Lower lobe of right lung (tissue), 2 donors: ENCODE measurements at regions not wholly inside any gene's neighbourhood (a gene's known extent, or its start where the extent isn't known, plus 50 kb on each side); places are given as distances from the start of the nearest gene placed in this dataset.

ENCODE experiments used
- ATAC-seq, 2 donors: fragments of 200-7000 bp; cut with Tn5 transposase; one replicate each; pipeline ENCODE4 v1.9.1; 2020 to 2022; ENCODE audit warnings: mild to moderate bottlenecking in 2 of 2, moderate library complexity in 2 of 2
- DNase-seq: peaks from one replicate; pipeline ENCODE4 v3.0.0-alpha.2; 2020
- H3K27ac ChIP-seq: fragments of 200-600 bp; one replicate; pipeline ENCODE4 v1.8.0; 2022
- H3K27me3 ChIP-seq: fragments of 200-600 bp; one replicate; pipeline ENCODE4 v1.8.0; 2022; ENCODE audit warnings: low read depth
- H3K36me3 ChIP-seq: fragments of 200-600 bp; one replicate; pipeline ENCODE4 v1.8.0; 2022; ENCODE audit warnings: mild to moderate bottlenecking
- H3K4me1 ChIP-seq: fragments of 200-600 bp; one replicate; pipeline ENCODE4 v1.8.0; 2022
- H3K4me3 ChIP-seq: fragments of 200-600 bp; one replicate; pipeline ENCODE4 v1.8.0; 2022; ENCODE audit warnings: mild to moderate bottlenecking
- H3K9me3 ChIP-seq: fragments of 200-600 bp; one replicate; pipeline ENCODE4 v1.8.0; 2022
- intact Hi-C: fragments of 100-400 bp; cut with DNase I; formaldehyde crosslinking; loops from one replicate; pipeline ENCODE4 v1.11.0; 2022
- TF ChIP-seq, protein P1 (sequence below): fragments of 200-600 bp; IDR thresholded peaks from one replicate; pipeline ENCODE4 v1.8.0; 2022; ENCODE audit warnings: antibody characterized with exemption, mild to moderate bottlenecking
- donor health status: DM: no; HTN: yes; CAD: no; lungs with severe emphysema.

DNA sequence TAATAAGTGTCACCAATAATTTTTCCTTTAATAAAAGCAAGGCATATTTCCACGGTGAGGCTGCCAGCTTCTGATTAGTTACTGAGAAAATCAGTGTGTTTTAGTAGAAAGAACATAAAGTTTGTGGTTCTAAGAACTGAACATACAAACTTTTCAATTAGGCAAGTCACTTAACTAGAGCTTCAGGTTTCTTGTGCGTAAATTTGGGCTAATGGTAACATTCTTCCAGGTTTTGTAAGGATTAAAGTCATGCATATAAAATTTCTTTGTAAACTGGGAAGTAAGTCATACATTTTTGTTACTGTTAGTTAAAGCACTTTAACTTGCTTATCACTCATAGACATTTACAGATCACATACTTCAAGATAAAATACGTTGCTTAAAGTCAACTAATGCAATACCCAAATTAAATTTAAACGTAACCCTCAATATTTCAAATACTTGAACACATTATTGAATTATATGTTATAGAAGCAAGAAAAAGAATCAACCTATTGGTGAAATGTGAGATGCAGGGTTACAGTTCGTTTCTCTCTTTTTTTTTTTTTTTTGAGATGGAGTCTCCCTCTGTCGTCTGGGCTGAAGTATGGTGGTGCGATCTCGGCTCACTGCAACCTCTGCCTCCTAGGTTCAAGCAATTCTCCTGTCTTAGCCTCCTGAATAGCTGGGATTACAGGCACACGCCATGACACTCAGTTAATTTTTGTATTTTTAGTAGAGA lies 327.3 kb upstream of the NOX3 start:
- no peaks in the 10 kb centered on the region for H3K27me3 ChIP-seq
- DNase-seq (no peak), ATAC-seq (no peak)
- H3K9me3 ChIP-seq = no peaks in the 10 kb centered on the region
- no peak overlapping the region for H3K4me3 ChIP-seq
- TF ChIP-seq, protein P1, sequence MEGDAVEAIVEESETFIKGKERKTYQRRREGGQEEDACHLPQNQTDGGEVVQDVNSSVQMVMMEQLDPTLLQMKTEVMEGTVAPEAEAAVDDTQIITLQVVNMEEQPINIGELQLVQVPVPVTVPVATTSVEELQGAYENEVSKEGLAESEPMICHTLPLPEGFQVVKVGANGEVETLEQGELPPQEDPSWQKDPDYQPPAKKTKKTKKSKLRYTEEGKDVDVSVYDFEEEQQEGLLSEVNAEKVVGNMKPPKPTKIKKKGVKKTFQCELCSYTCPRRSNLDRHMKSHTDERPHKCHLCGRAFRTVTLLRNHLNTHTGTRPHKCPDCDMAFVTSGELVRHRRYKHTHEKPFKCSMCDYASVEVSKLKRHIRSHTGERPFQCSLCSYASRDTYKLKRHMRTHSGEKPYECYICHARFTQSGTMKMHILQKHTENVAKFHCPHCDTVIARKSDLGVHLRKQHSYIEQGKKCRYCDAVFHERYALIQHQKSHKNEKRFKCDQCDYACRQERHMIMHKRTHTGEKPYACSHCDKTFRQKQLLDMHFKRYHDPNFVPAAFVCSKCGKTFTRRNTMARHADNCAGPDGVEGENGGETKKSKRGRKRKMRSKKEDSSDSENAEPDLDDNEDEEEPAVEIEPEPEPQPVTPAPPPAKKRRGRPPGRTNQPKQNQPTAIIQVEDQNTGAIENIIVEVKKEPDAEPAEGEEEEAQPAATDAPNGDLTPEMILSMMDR = no peak
- no peaks in the 10 kb centered on the region for H3K36me3 ChIP-seq
- intact Hi-C loops = no loop called here
- no peaks in the 10 kb centered on the region for H3K4me1 ChIP-seq
- no peak overlapping the region for H3K27ac ChIP-seq

DNA sequence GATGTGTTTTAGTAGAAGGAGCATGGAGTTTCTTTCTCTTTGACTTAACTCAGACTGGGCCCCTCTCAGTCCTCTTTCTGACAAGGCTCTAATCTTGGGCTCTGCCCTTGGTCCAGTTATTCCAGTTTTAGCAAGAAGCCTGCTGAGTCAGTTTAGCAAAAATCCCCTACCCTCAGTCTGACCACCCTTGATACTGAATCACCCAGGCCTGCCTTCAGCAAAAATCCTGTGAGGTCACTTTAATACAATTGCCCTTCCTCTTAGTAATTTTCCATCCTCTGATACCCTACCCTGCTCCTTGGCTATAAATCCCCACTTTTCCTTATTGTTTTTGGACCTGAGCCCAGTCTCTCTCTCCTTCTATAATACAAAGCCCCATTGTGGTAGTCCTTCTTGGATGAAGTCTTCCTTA lies 326.7 kb upstream of the NOX3 start:
- ATAC-seq = peak in 1 of 2 donors; percentile 54
- no peaks in the 10 kb centered on the region for H3K27me3 ChIP-seq
- TF ChIP-seq, protein P1 = no peak
- intact Hi-C loops = no loop called here
- H3K4me3 ChIP-seq = no peak overlapping the region
- DNase-seq = no peak
- H3K27ac ChIP-seq = no peak overlapping the region
- H3K9me3 ChIP-seq = no peaks in the 10 kb centered on the region
- H3K4me1 ChIP-seq = no peaks in the 10 kb centered on the region
- no peaks in the 10 kb centered on the region for H3K36me3 ChIP-seq

DNA sequence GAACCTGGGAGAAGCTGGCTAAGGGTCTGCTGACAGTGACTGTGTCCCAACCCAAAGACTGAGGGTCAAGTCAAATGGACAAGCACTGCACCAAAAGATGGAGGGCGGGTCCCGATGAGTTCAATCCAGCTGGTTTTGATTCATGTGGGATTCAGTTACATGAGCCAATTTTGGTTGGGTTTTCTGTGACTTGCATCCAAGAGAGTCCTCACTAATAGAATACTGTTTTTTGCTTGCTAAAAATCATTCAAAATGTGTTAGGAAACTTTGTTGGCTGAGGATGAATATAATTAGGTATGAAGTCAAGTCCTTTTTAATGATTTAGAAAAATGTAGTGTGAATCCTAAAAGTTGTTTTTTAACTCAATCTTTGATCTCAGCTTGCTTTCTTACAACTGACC lies 323.8 kb upstream of the NOX3 start:
- no peak for DNase-seq
- Histone ChIP-seq H3K27me3 (no peaks in the 10 kb centered on the region), H3K27ac (no peak overlapping the region), H3K36me3 (no peaks in the 10 kb centered on the region), H3K9me3 (no peaks in the 10 kb centered on the region), H3K4me3 (no peak overlapping the region), H3K4me1 (no peaks in the 10 kb centered on the region)
- ATAC-seq = no peak
- TF ChIP-seq, protein P1 = no peak
- intact Hi-C loops = no loop called here

DNA sequence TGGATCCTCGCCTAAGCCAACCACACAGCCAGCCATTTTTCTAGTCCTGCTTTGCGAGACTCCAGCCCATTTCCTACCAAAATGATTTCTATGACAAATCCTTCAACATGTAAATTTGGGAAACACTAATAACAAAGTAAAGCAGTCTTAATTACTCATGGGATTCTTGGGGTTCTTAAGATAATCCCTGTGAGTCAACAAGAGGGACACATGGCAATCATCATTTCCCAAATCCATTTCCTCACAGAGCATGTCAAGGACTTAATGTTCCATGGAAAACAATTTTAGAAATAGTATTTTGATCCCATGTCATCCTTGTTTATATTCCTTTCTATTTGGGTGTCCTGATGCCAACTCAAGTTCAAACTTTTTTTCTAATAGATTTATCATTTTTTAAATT lies 322.7 kb upstream of the NOX3 start:
- no peaks in the 10 kb centered on the region for H3K4me1 ChIP-seq
- no peaks in the 10 kb centered on the region for H3K27me3 ChIP-seq
- DNase-seq = no peak
- H3K4me3 ChIP-seq = no peak overlapping the region
- H3K9me3 ChIP-seq = no peaks in the 10 kb centered on the region
- H3K27ac ChIP-seq = no peak overlapping the region
- intact Hi-C loops = no loop called here
- no peak for ATAC-seq
- TF ChIP-seq, protein P1 = no peak
- H3K36me3 ChIP-seq = no peaks in the 10 kb centered on the region

DNA sequence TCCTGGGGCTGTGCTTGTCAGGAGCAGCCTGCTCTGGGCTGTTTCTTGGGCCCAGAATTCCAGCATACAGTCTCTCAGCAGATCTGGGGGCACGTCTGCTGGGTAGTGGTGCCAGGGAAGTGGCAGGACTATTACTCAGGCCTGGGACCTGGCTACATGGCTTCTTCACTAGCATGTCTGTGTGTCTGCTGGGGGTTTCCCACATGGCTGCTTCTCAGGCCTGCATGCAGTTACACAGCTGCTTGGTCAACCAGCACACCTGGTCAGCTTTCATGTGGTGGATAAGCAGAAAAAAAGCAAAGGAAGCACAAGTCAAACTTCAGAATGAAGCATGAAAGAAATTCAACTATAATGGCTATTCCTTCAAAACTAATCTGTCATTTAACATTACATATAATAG lies 316.2 kb upstream of the NOX3 start:
- ATAC-seq (no peak), DNase-seq (no peak)
- no peaks in the 10 kb centered on the region for H3K27me3 ChIP-seq
- TF ChIP-seq, protein P1 = no peak
- no peaks in the 10 kb centered on the region for H3K4me1 ChIP-seq
- H3K27ac ChIP-seq = no peak overlapping the region
- intact Hi-C loops = no loop called here
- H3K9me3 ChIP-seq = peaks cover 7% of the 10 kb centered on the region
- H3K4me3 ChIP-seq = no peak overlapping the region
- H3K36me3 ChIP-seq = no peaks in the 10 kb centered on the region
